CD14-positive monocyte (primary cell): ENCODE measurements at regions not wholly inside any gene's neighbourhood (a gene's known extent, or its start where the extent isn't known, plus 50 kb on each side); places are given as distances from the start of the nearest gene placed in this dataset.

Source experiments
- DNase-seq, 3 donors: peaks; one replicate each; pipeline ENCODE4 v3.0.0-alpha.2; 2011 to 2022
- H2AFZ ChIP-seq: 2 replicates; pipeline ENCODE4 v1.6.0; 2012; ENCODE audit warnings: mild to moderate bottlenecking, low read depth, low read length, inconsistent platforms; ENCODE audit not compliant: insufficient read depth, poor library complexity, severe bottlenecking
- H3K27ac ChIP-seq, 2 donors: 1 replicate in 1 of 2; 2 replicates in 1 of 2; pipeline ENCODE4 v1.5.1; 2012 to 2013; ENCODE audit warnings: low read length in 2 of 2, control low read depth in 1 of 2, inconsistent platforms in 1 of 2, low read depth in 1 of 2, mild to moderate bottlenecking in 1 of 2
- H3K27me3 ChIP-seq, 2 donors: one replicate each; pipeline versions ENCODE4 v1.6.0 to v1.6.1; 2011 to 2013; ENCODE audit warnings: low read length in 2 of 2; ENCODE audit not compliant: control insufficient read depth in 2 of 2, insufficient read depth in 2 of 2
- H3K36me3 ChIP-seq, 2 donors: replicated peaks in 1 of 2; 1 replicate in 1 of 2; 2 replicates in 1 of 2; pipeline versions ENCODE4 v1.5.1 to v1.6.1; 2012 to 2013; ENCODE audit warnings: low read length in 2 of 2, control low read depth in 1 of 2, inconsistent platforms in 1 of 2, mild to moderate bottlenecking in 1 of 2; ENCODE audit not compliant: insufficient read depth in 2 of 2, control insufficient read depth in 1 of 2
- H3K4me1 ChIP-seq, 2 donors: 1 replicate in 1 of 2; 2 replicates in 1 of 2; pipeline versions ENCODE4 v1.5.1 to v1.6.1; 2012 to 2013; ENCODE audit warnings: low read length in 2 of 2, control low read depth in 1 of 2, inconsistent platforms in 1 of 2, mild to moderate bottlenecking in 1 of 2, moderate library complexity in 1 of 2; ENCODE audit not compliant: insufficient read depth in 2 of 2, control insufficient read depth in 1 of 2
- H3K4me2 ChIP-seq: replicated peaks from 2 replicates; pipeline ENCODE3; 2012; ENCODE audit warnings: low read length, moderate library complexity, mild to moderate bottlenecking; ENCODE audit not compliant: poor library complexity, severe bottlenecking; ENCODE audit errors: extremely low read depth
- H3K4me3 ChIP-seq, 3 experiments: fragments of 200-600 bp in 1 of 3; sonication (generic) in 1 of 3; replicated peaks in 1 of 3; 1 replicate in 2 of 3; 2 replicates in 1 of 3; pipeline ENCODE4 v1.5.1; 2011 to 2013; ENCODE audit warnings: low read length in 3 of 3, mild to moderate bottlenecking in 3 of 3, control low read depth in 2 of 3, low read depth in 2 of 3, inconsistent platforms in 1 of 3, moderate library complexity in 1 of 3
- H3K79me2 ChIP-seq: 2 replicates; pipeline ENCODE4 v1.6.0; 2012; ENCODE audit warnings: mild to moderate bottlenecking, control low read depth, inconsistent platforms, low read length, moderate library complexity; ENCODE audit not compliant: insufficient read depth
- H3K9ac ChIP-seq: 2 replicates; pipeline ENCODE4 v1.6.0; 2017; ENCODE audit warnings: low read length, mild to moderate bottlenecking; ENCODE audit not compliant: insufficient read depth, poor library complexity, severe bottlenecking
- H3K9me3 ChIP-seq, 2 donors: replicated peaks in 1 of 2; 1 replicate in 1 of 2; 2 replicates in 1 of 2; pipeline versions ENCODE4 v1.5.1 to v1.6.1; 2012 to 2013; ENCODE audit warnings: low read length in 2 of 2, control low read depth in 1 of 2; ENCODE audit not compliant: control insufficient read depth in 1 of 2, insufficient read depth in 1 of 2
- H4K20me1 ChIP-seq: 2 replicates; pipeline ENCODE4 v1.6.0; 2012; ENCODE audit warnings: mild to moderate bottlenecking, low read length, control low read depth, moderate library complexity; ENCODE audit not compliant: insufficient read depth
- H3K27ac Mint-ChIP-seq, 7 donors: one replicate each; pipeline ENCODE4 v1.8.0; 2020; ENCODE audit warnings: mild to moderate bottlenecking in 7 of 7, mixed read lengths in 7 of 7, moderate library complexity in 6 of 7, inconsistent platforms in 2 of 7
- H3K27me3 Mint-ChIP-seq, 3 donors: one replicate each; pipeline ENCODE4 v1.8.0; 2021 to 2022; ENCODE audit warnings: low read depth in 3 of 3, mild to moderate bottlenecking in 3 of 3, mixed read lengths in 3 of 3, moderate library complexity in 3 of 3, inconsistent platforms in 1 of 3
- H3K36me3 Mint-ChIP-seq, 2 donors: one replicate each; pipeline ENCODE4 v1.8.0; 2020; ENCODE audit warnings: mixed read lengths in 2 of 2, inconsistent platforms in 1 of 2, mild to moderate bottlenecking in 1 of 2
- H3K4me1 Mint-ChIP-seq: one replicate; pipeline ENCODE4 v1.8.0; 2020; ENCODE audit warnings: mild to moderate bottlenecking, mixed read lengths
- H3K4me3 Mint-ChIP-seq, 2 donors: one replicate each; pipeline ENCODE4 v1.8.0; 2020; ENCODE audit warnings: mild to moderate bottlenecking in 2 of 2, mixed read lengths in 2 of 2, moderate library complexity in 1 of 2
- H3K9me3 Mint-ChIP-seq, 7 donors: one replicate each; pipeline ENCODE4 v1.8.0; 2020 to 2022; ENCODE audit warnings: mixed read lengths in 7 of 7, mild to moderate bottlenecking in 6 of 7, moderate library complexity in 6 of 7, inconsistent platforms in 2 of 7
- WGBS: methylation state at CpG from one replicate; pipeline ENCODE4 v1.1.5; 2013; ENCODE audit warnings: missing lambda C conversion rate; ENCODE audit not compliant: insufficient coverage; 5-methylcytosine and 5-hydroxymethylcytosine counted together
- intact Hi-C, 2 donors: fragments of 100-400 bp; cut with micrococcal nuclease; formaldehyde crosslinking; loops; one replicate each; pipeline versions ENCODE4 v1.15.0 to v1.15.1; 2023
- TF ChIP-seq, protein P1 (sequence below): fragments of 200-600 bp; IDR thresholded peaks from one replicate; pipeline ENCODE4 v1.8.0; 2022; ENCODE audit warnings: antibody characterized with exemption, mild to moderate bottlenecking

DNA sequence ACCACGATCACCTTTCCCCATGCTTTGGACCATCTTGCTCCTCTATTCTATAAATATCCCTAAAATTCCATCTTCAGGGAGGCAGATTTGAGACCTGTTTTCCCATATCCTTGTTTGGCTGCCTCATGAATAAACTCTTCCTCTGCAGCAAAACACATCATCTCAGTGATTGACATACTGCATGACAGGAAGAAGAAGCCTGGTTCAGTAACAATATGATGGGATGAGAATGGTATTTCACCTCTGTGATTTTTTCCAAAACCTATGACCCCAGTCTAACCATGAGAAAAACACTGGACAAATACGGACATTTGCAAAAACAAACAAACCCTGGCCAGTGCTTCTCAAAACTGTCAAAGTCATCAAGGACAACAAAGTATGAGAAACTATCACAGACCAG lies 53.8 kb upstream of the ZSWIM5 start:
- DNase-seq = no peak
- Histone ChIP-seq H3K27me3 (no peaks in the 10 kb centered on the region), H2AFZ (no peak overlapping the region), H3K27ac (no peak overlapping the region), H3K4me1 (no peaks in the 10 kb centered on the region), H3K4me2 (no peak overlapping the region), H3K79me2 (no peaks in the 10 kb centered on the region), H3K9me3 (peaks cover 25 to 27% of the 10 kb centered on the region in 2 donors), H4K20me1 (no peaks in the 10 kb centered on the region), H3K36me3 (no peaks in the 10 kb centered on the region), H3K9ac (no peak overlapping the region), H3K4me3 (no peak overlapping the region)
- H3K9me3 Mint-ChIP-seq = peaks cover 23 to 45% (median 42%) of the 10 kb centered on the region in 7 donors
- TF ChIP-seq, protein P1, sequence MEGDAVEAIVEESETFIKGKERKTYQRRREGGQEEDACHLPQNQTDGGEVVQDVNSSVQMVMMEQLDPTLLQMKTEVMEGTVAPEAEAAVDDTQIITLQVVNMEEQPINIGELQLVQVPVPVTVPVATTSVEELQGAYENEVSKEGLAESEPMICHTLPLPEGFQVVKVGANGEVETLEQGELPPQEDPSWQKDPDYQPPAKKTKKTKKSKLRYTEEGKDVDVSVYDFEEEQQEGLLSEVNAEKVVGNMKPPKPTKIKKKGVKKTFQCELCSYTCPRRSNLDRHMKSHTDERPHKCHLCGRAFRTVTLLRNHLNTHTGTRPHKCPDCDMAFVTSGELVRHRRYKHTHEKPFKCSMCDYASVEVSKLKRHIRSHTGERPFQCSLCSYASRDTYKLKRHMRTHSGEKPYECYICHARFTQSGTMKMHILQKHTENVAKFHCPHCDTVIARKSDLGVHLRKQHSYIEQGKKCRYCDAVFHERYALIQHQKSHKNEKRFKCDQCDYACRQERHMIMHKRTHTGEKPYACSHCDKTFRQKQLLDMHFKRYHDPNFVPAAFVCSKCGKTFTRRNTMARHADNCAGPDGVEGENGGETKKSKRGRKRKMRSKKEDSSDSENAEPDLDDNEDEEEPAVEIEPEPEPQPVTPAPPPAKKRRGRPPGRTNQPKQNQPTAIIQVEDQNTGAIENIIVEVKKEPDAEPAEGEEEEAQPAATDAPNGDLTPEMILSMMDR = no peak
- no peak overlapping the region for H3K4me3 Mint-ChIP-seq
- 100% methylated on average over 2 of the region's 2 CpGs for WGBS
- H3K27ac Mint-ChIP-seq = no peak overlapping the region
- no peaks in the 10 kb centered on the region for H3K4me1 Mint-ChIP-seq
- intact Hi-C loops = no loop called here
- H3K27me3 Mint-ChIP-seq = peaks cover 0 to 4% (median 0%) of the 10 kb centered on the region in 3 donors
- H3K36me3 Mint-ChIP-seq = peaks cover 0 to 2% of the 10 kb centered on the region in 2 donors

DNA sequence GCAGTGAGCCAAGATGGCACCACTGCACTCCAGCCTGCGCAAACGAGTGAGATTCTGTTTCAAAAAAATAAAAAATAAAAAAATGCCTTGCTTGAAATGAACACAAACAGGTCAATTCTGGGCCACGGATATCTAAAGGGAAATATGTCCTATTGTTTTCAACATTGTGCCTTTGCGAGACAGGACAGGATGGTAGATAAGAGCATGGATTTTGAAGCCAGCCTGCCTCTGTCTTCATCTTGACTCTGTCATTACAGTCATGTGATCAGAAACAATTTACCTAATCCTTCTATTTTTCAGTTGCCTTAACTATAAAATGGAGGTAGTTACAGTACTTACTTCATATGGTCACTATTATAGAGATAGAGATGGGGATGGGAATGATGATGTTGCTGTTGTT lies 56.7 kb upstream of the ZSWIM5 start:
- intact Hi-C loops = no loop called here
- Histone ChIP-seq H3K9ac (no peak overlapping the region), H3K79me2 (no peaks in the 10 kb centered on the region), H3K4me2 (no peak overlapping the region), H3K36me3 (no peaks in the 10 kb centered on the region), H3K27ac (no peak overlapping the region), H3K4me1 (no peaks in the 10 kb centered on the region), H3K27me3 (no peaks in the 10 kb centered on the region), H3K4me3 (no peak overlapping the region), H3K9me3 (peaks cover 16 to 21% of the 10 kb centered on the region in 2 donors), H2AFZ (no peak overlapping the region), H4K20me1 (no peaks in the 10 kb centered on the region)
- Mint-ChIP-seq H3K27ac (no peak overlapping the region), H3K27me3 (peaks cover 0 to 5% (median 2%) of the 10 kb centered on the region in 3 donors), H3K4me1 (no peaks in the 10 kb centered on the region), H3K36me3 (peaks cover 0 to 2% of the 10 kb centered on the region in 2 donors), H3K4me3 (no peak overlapping the region), H3K9me3 (peaks cover 13 to 33% (median 29%) of the 10 kb centered on the region in 7 donors)
- no peak for DNase-seq
- 100% methylated on average over 3 of the region's 4 CpGs for WGBS
- TF ChIP-seq, protein P1 = no peak
